ENCODE measurements at regions not wholly inside any gene's neighbourhood (a gene's known extent, or its start where the extent isn't known, plus 50 kb on each side); places are given as distances from the start of the nearest gene placed in this dataset.

GRCh38 chr11:104214517-104214916 lies 50.6 kb upstream of the PDGFD start:
- CTCF ChIA-PET: no interaction called here
- H3K27ac ChIP-seq: no peak overlapping the region
- POLR2A ChIA-PET (ENCODE audit: low non-redundant PET): no interaction called here
- DNase-seq (ENCODE audit: low spot score): no peak
- no peak for TF ChIP-seq CTCF (conservative IDR thresholded peaks at IDR 0.05; ENCODE audit: low read depth)
